DOHH2 (cell line): ENCODE measurements at regions not wholly inside any gene's neighbourhood (a gene's known extent, or its start where the extent isn't known, plus 50 kb on each side); places are given as distances from the start of the nearest gene placed in this dataset.

Source experiments
- H3F3A ChIP-seq: fragments of 200-600 bp; sonication (generic), shearing (Covaris generic); 2 replicates; pipeline ENCODE4 v1.6.0; 2016; ENCODE audit warnings: antibody characterized with exemption, mild to moderate bottlenecking; ENCODE audit not compliant: control insufficient read depth, insufficient read depth
- H3K27ac ChIP-seq: fragments of 200-600 bp; sonication (generic); 2 replicates; pipeline ENCODE4 v1.5.1; 2014; ENCODE audit warnings: low read depth, mild to moderate bottlenecking, low read length, moderate library complexity
- H3K27me3 ChIP-seq: fragments of 200-600 bp; sonication (generic); 2 replicates; pipeline ENCODE4 v1.6.1; 2014; ENCODE audit warnings: mild to moderate bottlenecking, low read length, mixed read lengths; ENCODE audit not compliant: control insufficient read depth
- H3K36me3 ChIP-seq: fragments of 200-600 bp; sonication (generic); 2 replicates; pipeline ENCODE4 v1.6.1; 2014; ENCODE audit warnings: mild to moderate bottlenecking, low read length, moderate library complexity, mixed read lengths; ENCODE audit not compliant: control insufficient read depth
- H3K4me1 ChIP-seq: fragments of 200-600 bp; sonication (generic); 2 replicates; pipeline ENCODE4 v1.6.1; 2014; ENCODE audit warnings: mild to moderate bottlenecking, low read length, mixed read lengths; ENCODE audit not compliant: control insufficient read depth
- H3K4me2 ChIP-seq: fragments of 200-600 bp; sonication (generic); 2 replicates; pipeline ENCODE4 v1.6.0; 2014; ENCODE audit warnings: mild to moderate bottlenecking, low read length, moderate library complexity
- H3K4me3 ChIP-seq: fragments of 200-600 bp; sonication (generic); 2 replicates; pipeline ENCODE4 v1.5.1; 2014; ENCODE audit warnings: mild to moderate bottlenecking, low read length, mixed read lengths
- H3K79me2 ChIP-seq: fragments of 200-600 bp; sonication (generic); 2 replicates; pipeline ENCODE4 v1.6.1; 2014; ENCODE audit warnings: mild to moderate bottlenecking, low read length, mixed read lengths; ENCODE audit not compliant: control insufficient read depth
- H3K9me2 ChIP-seq: fragments of 200-600 bp; sonication (generic); replicated peaks from 2 replicates; pipeline ENCODE4 v1.6.1; 2014; ENCODE audit warnings: mild to moderate bottlenecking, low read length, mixed read lengths; ENCODE audit not compliant: control insufficient read depth
- H3K9me3 ChIP-seq: fragments of 200-600 bp; sonication (generic); 2 replicates; pipeline ENCODE4 v1.6.1; 2014; ENCODE audit warnings: antibody characterized with exemption, low read length, mixed read lengths; ENCODE audit not compliant: control insufficient read depth, insufficient read depth
- H4K20me1 ChIP-seq: fragments of 200-600 bp; sonication (generic); 2 replicates; pipeline ENCODE4 v1.6.0; 2014; ENCODE audit warnings: low read depth, mild to moderate bottlenecking, antibody characterized with exemption, low read length, moderate library complexity; ENCODE audit not compliant: control insufficient read depth, insufficient read depth
- CTCF ChIP-seq: fragments of 200-600 bp; sonication (generic); IDR thresholded peaks from one replicate; pipeline ENCODE4 v1.5.1; 2014; ENCODE audit warnings: antibody characterized with exemption, mild to moderate bottlenecking, low read depth, low read length; ENCODE audit not compliant: poor library complexity, severe bottlenecking
- EZH2phosphoT487 ChIP-seq: fragments of 200-600 bp; sonication (generic); IDR thresholded peaks from 2 replicates; pipeline ENCODE4 v1.6.1; 2017; ENCODE audit warnings: borderline replicate concordance, mild to moderate bottlenecking, antibody characterized with exemption, low read length, moderate library complexity, mixed read lengths

- no peaks in the 10 kb centered on the region for H3K9me3 ChIP-seq
- H3K4me1 ChIP-seq = no peaks in the 10 kb centered on the region
- no peaks in the 10 kb centered on the region for H3F3A ChIP-seq
- no peaks in the 10 kb centered on the region for H3K27me3 ChIP-seq
- no peaks in the 10 kb centered on the region for H3K36me3 ChIP-seq
- no peak overlapping the region for H3K27ac ChIP-seq
- TF ChIP-seq EZH2phosphoT487 = no peak
- no peak for TF ChIP-seq CTCF
- H4K20me1 ChIP-seq = no peaks in the 10 kb centered on the region
- H3K9me2 ChIP-seq = no peaks in the 10 kb centered on the region
- H3K4me3 ChIP-seq = no peak overlapping the region
- H3K79me2 ChIP-seq = no peaks in the 10 kb centered on the region
- H3K4me2 ChIP-seq = no peak overlapping the region
Observed at GRCh38 chr3:168314166-168314565, 218.4 kb upstream of the GOLIM4 start.

- H3K4me3 ChIP-seq = no peak overlapping the region
- H3K27me3 ChIP-seq = no peaks in the 10 kb centered on the region
- no peaks in the 10 kb centered on the region for H3F3A ChIP-seq
- H3K4me1 ChIP-seq = no peaks in the 10 kb centered on the region
- no peak overlapping the region for H3K4me2 ChIP-seq
- H3K79me2 ChIP-seq = no peaks in the 10 kb centered on the region
- no peaks in the 10 kb centered on the region for H4K20me1 ChIP-seq
- H3K27ac ChIP-seq = no peak overlapping the region
- TF ChIP-seq EZH2phosphoT487 (no peak), CTCF (no peak)
- H3K9me3 ChIP-seq = no peaks in the 10 kb centered on the region
- H3K9me2 ChIP-seq = no peaks in the 10 kb centered on the region
- no peaks in the 10 kb centered on the region for H3K36me3 ChIP-seq
Observed at GRCh38 chr3:168312984-168313383, 217.3 kb upstream of the GOLIM4 start.

GRCh38 chr3:168307893-168308292, 212.2 kb upstream of the GOLIM4 start:
- Histone ChIP-seq H3K9me3 (no peaks in the 10 kb centered on the region), H3K79me2 (no peaks in the 10 kb centered on the region)

More at GRCh38 chr3:168307893-168308292, 212.2 kb upstream of the GOLIM4 start:
- Histone ChIP-seq H3K36me3 (no peaks in the 10 kb centered on the region), H3K9me2 (no peaks in the 10 kb centered on the region), H4K20me1 (no peaks in the 10 kb centered on the region), H3K4me2 (no peak overlapping the region), H3F3A (no peaks in the 10 kb centered on the region), H3K4me3 (no peak overlapping the region), H3K27me3 (no peaks in the 10 kb centered on the region), H3K4me1 (no peaks in the 10 kb centered on the region), H3K27ac (no peak overlapping the region)
- TF ChIP-seq EZH2phosphoT487 (no peak), CTCF (no peak)
